HepG2 (cell line): ENCODE measurements at regions not wholly inside any gene's neighbourhood (a gene's known extent, or its start where the extent isn't known, plus 50 kb on each side); places are given as distances from the start of the nearest gene placed in this dataset.

Experiments
- ATAC-seq: fragments of 200-7000 bp; cut with Tn5 transposase; 3 replicates; pipeline ENCODE4 v1.9.1; 2020; ENCODE audit warnings: mild to moderate bottlenecking, moderate library complexity
- BruUV-seq: library from RNA; stranded (reverse); fragments of 400-500 nt; replicated peaks from 2 replicates; lab custom pipeline; 2021; lab: Mats Ljungman, UMichigan
- CTCF ChIA-PET: fragments of 300-600 bp; formaldehyde crosslinking; extraction: SDS; loops from one replicate; lab custom pipeline; 2021; ENCODE audit warnings: low total read pairs, inconsistent platforms, low intra/inter-chr PET ratio; lab: Yijun Ruan, JAX
- POLR2A ChIA-PET: fragments of 350-600 bp; sonication (Branson Sonifier 250); formaldehyde crosslinking; loops from one replicate; lab custom pipeline; 2020; ENCODE audit warnings: antibody characterized with exemption, inconsistent platforms; lab: Yijun Ruan, JAX
- DNase-seq: peaks from one replicate; pipeline ENCODE4 v3.0.0-alpha.2; 2015; ENCODE audit warnings: low spot score
- FAIRE-seq: peaks from 3 replicates; lab custom pipeline; 2011; peaks lifted over from hg19 to GRCh38; lab: Jason Lieb, UNC
- H2AFZ ChIP-seq: one replicate; pipeline ENCODE4 v1.6.1; 2011; ENCODE audit warnings: low read length, inconsistent platforms
- H3K27ac ChIP-seq: fragments of 300-600 bp; 3 replicates; pipeline ENCODE4 v1.8.0; 2011; ENCODE audit warnings: mixed run types, mild to moderate bottlenecking, mixed read lengths, low read length, inconsistent platforms; ENCODE audit not compliant: insufficient read depth; ENCODE audit errors: extremely low read length
- H3K27me3 ChIP-seq, 2 experiments: fragments of 200-600 bp in 1 of 2; 2 replicates in 1 of 2; 3 replicates in 1 of 2; pipeline versions ENCODE4 v1.6.0 to v1.8.0; 2011; ENCODE audit warnings: low read length in 2 of 2, mild to moderate bottlenecking in 2 of 2, moderate library complexity in 2 of 2, inconsistent platforms in 1 of 2; ENCODE audit not compliant: insufficient read depth in 2 of 2, control insufficient read depth in 1 of 2
- H3K36me3 ChIP-seq, 2 experiments: fragments of 200-600 bp in 1 of 2; replicated peaks in 1 of 2; 2 replicates in 1 of 2; 3 replicates in 1 of 2; pipeline versions ENCODE4 v1.5.1 to v1.8.0; 2011; ENCODE audit warnings: low read length in 2 of 2, inconsistent platforms in 1 of 2; ENCODE audit not compliant: insufficient read depth in 2 of 2, control insufficient read depth in 1 of 2
- H3K4me1 ChIP-seq: 2 replicates; pipeline ENCODE4 v1.5.1; 2012; ENCODE audit warnings: low read length, inconsistent platforms; ENCODE audit not compliant: insufficient read depth
- H3K4me2 ChIP-seq: 2 replicates; pipeline ENCODE4 v1.6.0; 2011; ENCODE audit warnings: low read depth, low read length, inconsistent platforms
- H3K4me3 ChIP-seq, 3 experiments: fragments of 200-600 bp in 1 of 3; sonication (generic), shearing (Covaris generic) in 1 of 3; replicated peaks in 1 of 3; 2 replicates each; pipeline ENCODE4 v1.5.1; 2011 to 2016; ENCODE audit warnings: low read length in 3 of 3, inconsistent platforms in 2 of 3, low read depth in 2 of 3, mild to moderate bottlenecking in 2 of 3, control low read depth in 1 of 3, mixed read lengths in 1 of 3; ENCODE audit not compliant: insufficient read depth in 1 of 3
- H3K79me2 ChIP-seq: one replicate; pipeline ENCODE4 v1.6.1; 2011; ENCODE audit warnings: low read length, inconsistent platforms; ENCODE audit not compliant: insufficient read depth
- H3K9ac ChIP-seq: 2 replicates; pipeline ENCODE4 v1.6.0; 2011; ENCODE audit warnings: mild to moderate bottlenecking, low read depth, low read length, inconsistent platforms; ENCODE audit not compliant: insufficient read depth
- H3K9me3 ChIP-seq: 2 replicates; pipeline ENCODE4 v1.5.1; 2012; ENCODE audit warnings: mild to moderate bottlenecking, low read length
- H4K20me1 ChIP-seq: 2 replicates; pipeline ENCODE4 v1.6.0; 2011; ENCODE audit warnings: inconsistent platforms, mild to moderate bottlenecking, low read length, moderate library complexity; ENCODE audit not compliant: insufficient read depth
- JARID2 ChIP-seq: sonication (generic); formaldehyde crosslinking; IDR thresholded peaks from 2 replicates; pipeline ENCODE4 v1.8.1; 2023; ENCODE audit warnings: missing genetic modification reagents, inconsistent platforms; ENCODE audit not compliant: insufficient replicate concordance
- TEAD2 ChIP-seq: sonication (generic); formaldehyde crosslinking; IDR thresholded peaks from 2 replicates; pipeline ENCODE4 v1.9.0; 2021; ENCODE audit warnings: missing genetic modification reagents
- TGIF2 ChIP-seq: IDR thresholded peaks from 2 replicates; pipeline ENCODE4 v1.6.1; 2016; ENCODE audit warnings: control low read depth, missing compliant biosample characterization
- THAP11 ChIP-seq: IDR thresholded peaks from 2 replicates; pipeline ENCODE4 v1.6.1; 2016; ENCODE audit warnings: missing biosample characterization, missing genetic modification reagents
- ZNF251 ChIP-seq: sonication (generic); formaldehyde crosslinking; IDR thresholded peaks from 2 replicates; pipeline ENCODE4 v1.9.0; 2021; ENCODE audit warnings: mild to moderate bottlenecking, missing genetic modification reagents
- ZNF30 ChIP-seq: sonication (generic); formaldehyde crosslinking; IDR thresholded peaks from 2 replicates; pipeline ENCODE4 v1.5.0; 2020; ENCODE audit warnings: mild to moderate bottlenecking, missing genetic modification reagents
- ZNF576 ChIP-seq: sonication (generic); formaldehyde crosslinking; IDR thresholded peaks from 2 replicates; pipeline ENCODE4 v1.4.0; 2020; ENCODE audit warnings: mild to moderate bottlenecking, missing genetic modification reagents
- in situ Hi-C: cut with HindIII; loops from 2 replicates; pipeline ENCODE4 v1.10.0; 2017; ENCODE audit warnings: low pct_unique_long_range_greater_than_20kb; ENCODE audit not compliant: extremely low pct_ligation_motif_present
- intact Hi-C: fragments of 100-400 bp; cut with micrococcal nuclease; formaldehyde crosslinking; loops from one replicate; pipeline ENCODE4 v1.10.0; 2022; ENCODE audit not compliant: unreplicated experiment
- TF ChIP-seq, protein P1 (sequence below): sonication (generic); formaldehyde crosslinking; IDR thresholded peaks from 2 replicates; pipeline ENCODE4 v1.5.1; 2020; ENCODE audit warnings: mild to moderate bottlenecking, missing genetic modification reagents, moderate library complexity

DNA sequence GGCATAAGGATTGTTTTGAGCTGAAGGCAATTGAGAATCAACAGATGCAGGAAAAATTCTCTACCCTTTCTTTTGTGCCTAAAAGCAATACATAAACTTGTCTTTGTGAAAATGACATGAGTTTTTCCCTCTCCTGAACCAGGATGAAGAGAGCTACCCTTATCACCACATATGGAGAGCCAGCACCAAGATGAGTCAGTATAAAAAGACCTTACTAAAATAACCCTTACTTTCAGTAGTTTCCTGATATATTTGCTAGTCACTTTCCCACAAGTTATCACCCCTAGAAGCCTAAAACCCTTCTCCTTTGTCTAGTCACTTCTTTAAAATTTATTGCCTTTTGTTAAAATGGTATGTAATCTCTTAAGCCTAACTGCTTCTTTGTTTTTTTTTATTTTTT, 61.9 kb upstream of the ANKRD10 start:
- in situ Hi-C loops (no loop called here), intact Hi-C loops (no loop called here)
- Histone ChIP-seq H3K27me3 (peaks cover 0 to 16% of the 10 kb centered on the region in 2 experiments; a peak in 3 of 5 replicates), H3K4me1 (peaks cover 5% of the 10 kb centered on the region), H3K9me3 (no peaks in the 10 kb centered on the region), H3K4me2 (no peak overlapping the region), H3K27ac (no peak overlapping the region), H4K20me1 (no peaks in the 10 kb centered on the region), H2AFZ (no peak overlapping the region), H3K4me3 (no peak overlapping the region), H3K36me3 (no peaks in the 10 kb centered on the region), H3K79me2 (no peaks in the 10 kb centered on the region), H3K9ac (no peak overlapping the region)
- POLR2A ChIA-PET, result no interaction called here
- FAIRE-seq (no peak), DNase-seq (no peak), ATAC-seq (no peak)
- BruUV-seq, result no TSS peak
- CTCF ChIA-PET, result no interaction called here
- TF ChIP-seq ZNF576 (CRISPR knock-in tag) (no peak), JARID2 (CRISPR knock-in tag) (no peak), TEAD2 (CRISPR knock-in tag) (no peak), ZNF251 (CRISPR knock-in tag) (no peak), THAP11 (CRISPR knock-in tag) (no peak), ZNF30 (no peak), TGIF2 (CRISPR knock-in tag) (no peak)
- TF ChIP-seq, protein P1, sequence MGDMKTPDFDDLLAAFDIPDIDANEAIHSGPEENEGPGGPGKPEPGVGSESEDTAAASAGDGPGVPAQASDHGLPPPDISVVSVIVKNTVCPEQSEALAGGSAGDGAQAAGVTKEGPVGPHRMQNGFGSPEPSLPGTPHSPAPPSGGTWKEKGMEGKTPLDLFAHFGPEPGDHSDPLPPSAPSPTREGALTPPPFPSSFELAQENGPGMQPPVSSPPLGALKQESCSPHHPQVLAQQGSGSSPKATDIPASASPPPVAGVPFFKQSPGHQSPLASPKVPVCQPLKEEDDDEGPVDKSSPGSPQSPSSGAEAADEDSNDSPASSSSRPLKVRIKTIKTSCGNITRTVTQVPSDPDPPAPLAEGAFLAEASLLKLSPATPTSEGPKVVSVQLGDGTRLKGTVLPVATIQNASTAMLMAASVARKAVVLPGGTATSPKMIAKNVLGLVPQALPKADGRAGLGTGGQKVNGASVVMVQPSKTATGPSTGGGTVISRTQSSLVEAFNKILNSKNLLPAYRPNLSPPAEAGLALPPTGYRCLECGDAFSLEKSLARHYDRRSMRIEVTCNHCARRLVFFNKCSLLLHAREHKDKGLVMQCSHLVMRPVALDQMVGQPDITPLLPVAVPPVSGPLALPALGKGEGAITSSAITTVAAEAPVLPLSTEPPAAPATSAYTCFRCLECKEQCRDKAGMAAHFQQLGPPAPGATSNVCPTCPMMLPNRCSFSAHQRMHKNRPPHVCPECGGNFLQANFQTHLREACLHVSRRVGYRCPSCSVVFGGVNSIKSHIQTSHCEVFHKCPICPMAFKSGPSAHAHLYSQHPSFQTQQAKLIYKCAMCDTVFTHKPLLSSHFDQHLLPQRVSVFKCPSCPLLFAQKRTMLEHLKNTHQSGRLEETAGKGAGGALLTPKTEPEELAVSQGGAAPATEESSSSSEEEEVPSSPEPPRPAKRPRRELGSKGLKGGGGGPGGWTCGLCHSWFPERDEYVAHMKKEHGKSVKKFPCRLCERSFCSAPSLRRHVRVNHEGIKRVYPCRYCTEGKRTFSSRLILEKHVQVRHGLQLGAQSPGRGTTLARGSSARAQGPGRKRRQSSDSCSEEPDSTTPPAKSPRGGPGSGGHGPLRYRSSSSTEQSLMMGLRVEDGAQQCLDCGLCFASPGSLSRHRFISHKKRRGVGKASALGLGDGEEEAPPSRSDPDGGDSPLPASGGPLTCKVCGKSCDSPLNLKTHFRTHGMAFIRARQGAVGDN (CRISPR knock-in tag), result no peak
